OCI-LY7 (cell line): ENCODE measurements at regions not wholly inside any gene's neighbourhood (a gene's known extent, or its start where the extent isn't known, plus 50 kb on each side); places are given as distances from the start of the nearest gene placed in this dataset.

Experiments
- CTCF ChIP-seq: fragments of 200-600 bp; sonication (generic); conservative IDR thresholded peaks from 2 replicates; pipeline ENCODE4 v1.5.1; 2014; ENCODE audit warnings: mild to moderate bottlenecking, antibody characterized with exemption, low read length, moderate library complexity, mixed read lengths
- EZH2phosphoT487 ChIP-seq: fragments of 200-600 bp; sonication (generic); IDR thresholded peaks from 2 replicates; pipeline ENCODE4 v1.6.1; 2018; ENCODE audit warnings: low read depth, borderline replicate concordance, mild to moderate bottlenecking, mixed run types, antibody characterized with exemption, low read length, moderate library complexity, mixed read lengths

GRCh38 chr13:51006067-51006845 lies 96.7 kb downstream of the RNASEH2B start:
- TF ChIP-seq CTCF, result no peak
- no peak for TF ChIP-seq EZH2phosphoT487
